K562 (cell line): ENCODE measurements at regions not wholly inside any gene's neighbourhood (a gene's known extent, or its start where the extent isn't known, plus 50 kb on each side); places are given as distances from the start of the nearest gene placed in this dataset.

Experiments
- ATAC-seq: fragments of 200-7000 bp; cut with Tn5 transposase; 3 replicates; pipeline ENCODE4 v1.9.1; 2020; ENCODE audit warnings: moderate library complexity
- BruUV-seq: library from RNA; stranded (reverse); fragments of 400-500 nt; replicated peaks from 2 replicates; lab custom pipeline; 2021; lab: Mats Ljungman, UMichigan
- CTCF ChIA-PET: fragments of 300-600 bp; formaldehyde crosslinking; extraction: SDS; loops from one replicate; lab custom pipeline; 2021; ENCODE audit warnings: low intra/inter-chr PET ratio; lab: Yijun Ruan, JAX
- POLR2A ChIA-PET: fragments of 300-600, 350-650 bp; sonication (Branson Sonifier 250); formaldehyde crosslinking; extraction: SDS; loops from one replicate; lab custom pipeline; 2021; ENCODE audit warnings: antibody characterized with exemption, inconsistent platforms; lab: Yijun Ruan, JAX
- DNase-seq, 4 experiments: peaks; one replicate each; pipeline versions ENCODE4 v3.0.0 to v3.0.0-alpha.2; 2011 to 2018; ENCODE audit warnings: low spot score in 3 of 4, mixed read lengths in 3 of 4; ENCODE audit errors: extremely low read depth in 1 of 4
- FAIRE-seq: peaks from 2 replicates; lab custom pipeline; 2011; peaks lifted over from hg19 to GRCh38; lab: Jason Lieb, UNC
- H2AFZ ChIP-seq: 2 replicates; pipeline ENCODE4 v1.6.0; 2011; ENCODE audit warnings: low read depth, low read length, control low read depth, inconsistent platforms
- H3K27ac ChIP-seq: fragments of 200-600 bp; 3 replicates; pipeline ENCODE4 v1.8.0; 2011; ENCODE audit warnings: low read depth, mild to moderate bottlenecking, control low read depth, inconsistent platforms, low read length, moderate library complexity, mixed read lengths; ENCODE audit errors: extremely low read depth
- H3K27me3 ChIP-seq, 2 experiments: fragments of 300-600 bp in 1 of 2; 2 replicates in 1 of 2; 3 replicates in 1 of 2; pipeline versions ENCODE4 v1.6.0 to v1.8.0; 2011; ENCODE audit warnings: inconsistent platforms in 2 of 2, low read length in 2 of 2, mild to moderate bottlenecking in 1 of 2, mixed read lengths in 1 of 2, moderate library complexity in 1 of 2; ENCODE audit not compliant: control insufficient read depth in 2 of 2, insufficient read depth in 2 of 2
- H3K36me3 ChIP-seq: fragments of 300-600 bp; 3 replicates; pipeline ENCODE4 v1.8.0; 2011; ENCODE audit warnings: mild to moderate bottlenecking, low read length, inconsistent platforms; ENCODE audit not compliant: control insufficient read depth, insufficient read depth
- H3K4me1 ChIP-seq, 2 experiments: fragments of 200-600 bp in 1 of 2; replicated peaks in 1 of 2; 2 replicates in 1 of 2; 3 replicates in 1 of 2; pipeline versions ENCODE4 v1.5.1 to v1.8.0; 2011; ENCODE audit warnings: inconsistent platforms in 2 of 2, low read length in 2 of 2, mild to moderate bottlenecking in 1 of 2, mixed read lengths in 1 of 2, moderate library complexity in 1 of 2; ENCODE audit not compliant: control insufficient read depth in 2 of 2, insufficient read depth in 2 of 2
- H3K4me2 ChIP-seq: 2 replicates; pipeline ENCODE4 v1.6.1; 2011; ENCODE audit warnings: low read length, control low read depth, inconsistent platforms, mixed read lengths; ENCODE audit not compliant: insufficient read depth
- H3K4me3 ChIP-seq: fragments of 200-600 bp; sonication (generic), shearing (Covaris generic); 2 replicates; pipeline ENCODE4 v1.5.1; 2016; ENCODE audit warnings: control low read depth, inconsistent platforms
- H3K79me2 ChIP-seq: fragments of 200-600 bp; 3 replicates; pipeline ENCODE4 v1.8.0; 2011; ENCODE audit warnings: low read length, inconsistent platforms; ENCODE audit not compliant: control insufficient read depth, insufficient read depth
- H3K9ac ChIP-seq, 2 experiments: 2 replicates each; pipeline versions ENCODE4 v1.6.0 to v1.6.1; 2011; ENCODE audit warnings: low read depth in 2 of 2, low read length in 2 of 2, control low read depth in 1 of 2, inconsistent platforms in 1 of 2, mild to moderate bottlenecking in 1 of 2, mixed read lengths in 1 of 2; ENCODE audit not compliant: insufficient read depth in 1 of 2
- H3K9me1 ChIP-seq: one replicate; pipeline ENCODE4 v1.6.0; 2011; ENCODE audit warnings: inconsistent platforms, mild to moderate bottlenecking, low read length, moderate library complexity; ENCODE audit not compliant: control insufficient read depth, insufficient read depth
- H3K9me3 ChIP-seq: replicated peaks from 2 replicates; pipeline ENCODE4 v1.5.1; 2011; ENCODE audit warnings: low read depth, low read length, inconsistent platforms; ENCODE audit not compliant: control insufficient read depth, insufficient read depth
- H4K20me1 ChIP-seq: replicated peaks from 2 replicates; pipeline ENCODE4 v1.6.1; 2011; ENCODE audit warnings: low read length, inconsistent platforms, mixed read lengths; ENCODE audit not compliant: control insufficient read depth, insufficient read depth
- CREBBP ChIP-seq: IDR thresholded peaks from one replicate; pipeline ENCODE4 v1.6.1; 2012; ENCODE audit warnings: low read depth, mild to moderate bottlenecking, control low read depth, inconsistent platforms, low read length
- MTA2 ChIP-seq: fragments of 450-650 bp; IDR thresholded peaks from 2 replicates; pipeline ENCODE4 v1.6.1; 2016; ENCODE audit warnings: low read depth
- ZFPM2 ChIP-seq: fragments of 250-450 bp; sonication (Bioruptor Pico); IDR thresholded peaks from 2 replicates; pipeline ENCODE4 v1.5.1; 2022; ENCODE audit warnings: mild to moderate bottlenecking
- WGBS: fragments of 100-300 bp; shearing (Covaris generic); methylation state at CpG from one replicate; pipeline ENCODE4 v1.1.6; 2016; ENCODE audit warnings: low coverage, mixed read lengths; ENCODE audit not compliant: insufficient coverage; ENCODE audit errors: missing lambda C conversion rate; 5-methylcytosine and 5-hydroxymethylcytosine counted together
- in situ Hi-C: fragments of 300-500 bp; cut with MboI; formaldehyde crosslinking; loops from 4 replicates; pipeline ENCODE4 v1.15.0; 2018; ENCODE audit warnings: inconsistent platforms, mixed read lengths
- intact Hi-C: fragments of 100-400 bp; cut with micrococcal nuclease; formaldehyde crosslinking; loops from 2 replicates; pipeline ENCODE4 v1.14.2; 2022
- TF ChIP-seq, protein P1 (sequence below), 2 experiments: fragments of 450-650 bp; IDR thresholded peaks; 2 replicates each; pipeline ENCODE4 v1.6.1; 2018; ENCODE audit warnings: mild to moderate bottlenecking in 2 of 2, low read depth in 1 of 2; ENCODE audit not compliant: partially characterized antibody in 2 of 2

DNA sequence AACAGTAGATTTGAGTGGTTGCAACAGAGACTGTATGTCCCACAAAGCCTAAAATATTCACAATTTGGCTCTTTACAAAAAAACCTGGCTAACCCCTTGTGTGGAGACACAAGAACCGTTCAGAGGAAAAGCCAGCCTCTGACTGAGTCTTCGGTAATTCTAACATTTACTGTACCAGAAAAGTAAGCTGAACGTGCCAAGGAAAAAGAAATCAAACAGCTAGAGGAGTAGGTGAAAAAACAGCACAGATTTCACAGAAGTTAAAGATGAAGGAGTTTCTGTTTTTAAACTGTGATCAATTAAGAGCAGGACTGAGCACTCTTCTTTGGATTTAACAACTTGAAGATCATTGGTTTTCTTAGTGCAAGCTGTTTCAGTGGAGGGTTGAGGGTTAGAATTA lies 424.7 kb upstream of the KIRREL3 start:
- ChIA-PET POLR2A (no interaction called here), CTCF (no interaction called here)
- Histone ChIP-seq H3K79me2 (no peaks in the 10 kb centered on the region), H3K36me3 (no peaks in the 10 kb centered on the region), H3K4me3 (no peak overlapping the region), H2AFZ (no peak overlapping the region), H3K9me1 (no peaks in the 10 kb centered on the region), H4K20me1 (no peaks in the 10 kb centered on the region), H3K27me3 (no peaks in the 10 kb centered on the region), H3K9me3 (no peaks in the 10 kb centered on the region; the same call in 1 of the 2 replicates), H3K27ac (no peak overlapping the region), H3K4me1 (no peaks in the 10 kb centered on the region), H3K9ac (no peak overlapping the region)
- intact Hi-C loops, result no loop called here
- no peak for FAIRE-seq
- no peak for ATAC-seq
- no TSS peak for BruUV-seq
- WGBS, result 0% methylated on average over 3 of the region's 3 CpGs
- no peak for DNase-seq
- TF ChIP-seq ZFPM2 (CRISPR knock-in tag) (no peak), CREBBP (no peak), MTA2 (no peak)
- TF ChIP-seq, protein P1, sequence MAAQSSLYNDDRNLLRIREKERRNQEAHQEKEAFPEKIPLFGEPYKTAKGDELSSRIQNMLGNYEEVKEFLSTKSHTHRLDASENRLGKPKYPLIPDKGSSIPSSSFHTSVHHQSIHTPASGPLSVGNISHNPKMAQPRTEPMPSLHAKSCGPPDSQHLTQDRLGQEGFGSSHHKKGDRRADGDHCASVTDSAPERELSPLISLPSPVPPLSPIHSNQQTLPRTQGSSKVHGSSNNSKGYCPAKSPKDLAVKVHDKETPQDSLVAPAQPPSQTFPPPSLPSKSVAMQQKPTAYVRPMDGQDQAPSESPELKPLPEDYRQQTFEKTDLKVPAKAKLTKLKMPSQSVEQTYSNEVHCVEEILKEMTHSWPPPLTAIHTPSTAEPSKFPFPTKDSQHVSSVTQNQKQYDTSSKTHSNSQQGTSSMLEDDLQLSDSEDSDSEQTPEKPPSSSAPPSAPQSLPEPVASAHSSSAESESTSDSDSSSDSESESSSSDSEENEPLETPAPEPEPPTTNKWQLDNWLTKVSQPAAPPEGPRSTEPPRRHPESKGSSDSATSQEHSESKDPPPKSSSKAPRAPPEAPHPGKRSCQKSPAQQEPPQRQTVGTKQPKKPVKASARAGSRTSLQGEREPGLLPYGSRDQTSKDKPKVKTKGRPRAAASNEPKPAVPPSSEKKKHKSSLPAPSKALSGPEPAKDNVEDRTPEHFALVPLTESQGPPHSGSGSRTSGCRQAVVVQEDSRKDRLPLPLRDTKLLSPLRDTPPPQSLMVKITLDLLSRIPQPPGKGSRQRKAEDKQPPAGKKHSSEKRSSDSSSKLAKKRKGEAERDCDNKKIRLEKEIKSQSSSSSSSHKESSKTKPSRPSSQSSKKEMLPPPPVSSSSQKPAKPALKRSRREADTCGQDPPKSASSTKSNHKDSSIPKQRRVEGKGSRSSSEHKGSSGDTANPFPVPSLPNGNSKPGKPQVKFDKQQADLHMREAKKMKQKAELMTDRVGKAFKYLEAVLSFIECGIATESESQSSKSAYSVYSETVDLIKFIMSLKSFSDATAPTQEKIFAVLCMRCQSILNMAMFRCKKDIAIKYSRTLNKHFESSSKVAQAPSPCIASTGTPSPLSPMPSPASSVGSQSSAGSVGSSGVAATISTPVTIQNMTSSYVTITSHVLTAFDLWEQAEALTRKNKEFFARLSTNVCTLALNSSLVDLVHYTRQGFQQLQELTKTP (IDR thresholded peaks at IDR 0.05; ENCODE audit: low read depth in 1 of 2, partially characterized antibody in 2 of 2), result no peak
- TF ChIP-seq, all 486 proteins: peak for 0
- H3K4me2 ChIP-seq, result no peak overlapping the region
- in situ Hi-C loops, result no loop called here
